Fibroblast of upper back skin (primary cell): ENCODE measurements at regions not wholly inside any gene's neighbourhood (a gene's known extent, or its start where the extent isn't known, plus 50 kb on each side); places are given as distances from the start of the nearest gene placed in this dataset.
A peak's percentile ranks its signal among the peaks of the same experiment; 100 is the strongest.
"Not testable (repeated sequence)": the region's sequence is repeated elsewhere in the genome, so short reads cannot be mapped to it uniquely, and the experiment has no call there.

ENCODE experiments used
- DNase-seq: peaks from one replicate; pipeline ENCODE4 v3.0.0-alpha.2; 2013

GRCh38 chr6:153537422-153537821 lies 406.3 kb upstream of the RGS17 start:
- DNase-seq: peak; percentile 4

GRCh38 chr6:153526479-153526878 lies 395.4 kb upstream of the RGS17 start:
- DNase-seq: no peak

GRCh38 chr6:153525998-153526397 lies 394.9 kb upstream of the RGS17 start:
- DNase-seq: no peak

- DNase-seq: no peak
Measured at GRCh38 chr6:153523390-153523789, 392.3 kb upstream of the RGS17 start.

- DNase-seq: peak; percentile 19
Measured at GRCh38 chr6:153511896-153512496, 380.9 kb upstream of the RGS17 start.

- peak; percentile 0 for DNase-seq
Measured at GRCh38 chr6:153503810-153504209, 372.7 kb upstream of the RGS17 start.

GRCh38 chr6:153493501-153493900 lies 362.4 kb upstream of the RGS17 start:
- DNase-seq: no peak

GRCh38 chr6:153489479-153489878 lies 358.4 kb upstream of the RGS17 start:
- DNase-seq: no peak

- DNase-seq: no peak
Measured at GRCh38 chr6:153488267-153488666, 357.2 kb upstream of the RGS17 start.

GRCh38 chr6:153485072-153485471 lies 354.0 kb upstream of the RGS17 start:
- no peak for DNase-seq

GRCh38 chr6:153484056-153484455 lies 353.0 kb upstream of the RGS17 start:
- DNase-seq: no peak

GRCh38 chr6:153476243-153476642 lies 345.2 kb upstream of the RGS17 start:
- no peak for DNase-seq

GRCh38 chr6:153465050-153465449 lies 334.0 kb upstream of the RGS17 start:
- DNase-seq: no peak

GRCh38 chr6:153449279-153449678 lies 318.2 kb upstream of the RGS17 start:
- no peak for DNase-seq

- DNase-seq: not testable (repeated sequence)
Measured at GRCh38 chr6:153442749-153443148, 311.7 kb upstream of the RGS17 start.

- no peak for DNase-seq
Measured at GRCh38 chr6:153442096-153442495, 311.0 kb upstream of the RGS17 start.

- no peak for DNase-seq
Measured at GRCh38 chr6:153437193-153437592, 306.1 kb upstream of the RGS17 start.

- no peak for DNase-seq
Measured at GRCh38 chr6:153436351-153436750, 305.3 kb upstream of the RGS17 start.

- no peak for DNase-seq
Measured at GRCh38 chr6:153435787-153436186, 304.7 kb upstream of the RGS17 start.

- no peak for DNase-seq
Measured at GRCh38 chr6:153425536-153425935, 294.5 kb upstream of the RGS17 start.

GRCh38 chr6:153424719-153425400 lies 293.8 kb upstream of the RGS17 start:
- peak; percentile 25 for DNase-seq

- no peak for DNase-seq
Measured at GRCh38 chr6:153412519-153412918, 281.4 kb upstream of the RGS17 start.

- no peak for DNase-seq
Measured at GRCh38 chr6:153411070-153411648, 280.1 kb upstream of the RGS17 start.

GRCh38 chr6:153405931-153406330 lies 274.8 kb upstream of the RGS17 start:
- no peak for DNase-seq

- no peak for DNase-seq
Measured at GRCh38 chr6:153401751-153402150, 270.7 kb upstream of the RGS17 start.
